ENCODE measurements at regions not wholly inside any gene's neighbourhood (a gene's known extent, or its start where the extent isn't known, plus 50 kb on each side); places are given as distances from the start of the nearest gene placed in this dataset.
"Not testable (repeated sequence)": the region's sequence is repeated elsewhere in the genome, so short reads cannot be mapped to it uniquely, and the experiment has no call there.

GRCh38 chr2:107469437-107469995 lies 357.2 kb upstream of the RGPD4 start:
- DNase-seq = no peak

GRCh38 chr2:107473150-107473549 lies 353.5 kb upstream of the RGPD4 start:
- DNase-seq = no peak

GRCh38 chr2:107475859-107476258 lies 350.8 kb upstream of the RGPD4 start:
- DNase-seq = no peak

GRCh38 chr2:107502539-107502938 lies 324.2 kb upstream of the RGPD4 start:
- DNase-seq = no peak

- DNase-seq = no peak
Measured at GRCh38 chr2:107511970-107512789, 314.5 kb upstream of the RGPD4 start.

- no peak for DNase-seq
Measured at GRCh38 chr2:107525406-107525805, 301.3 kb upstream of the RGPD4 start.

- no peak for DNase-seq
Measured at GRCh38 chr2:107529146-107529545, 297.5 kb upstream of the RGPD4 start.

- DNase-seq = no peak
Measured at GRCh38 chr2:107530046-107530445, 296.6 kb upstream of the RGPD4 start.

- no peak for DNase-seq
Measured at GRCh38 chr2:107534926-107535325, 291.8 kb upstream of the RGPD4 start.

GRCh38 chr2:107535905-107536689 lies 290.6 kb upstream of the RGPD4 start:
- DNase-seq = not testable (repeated sequence)

GRCh38 chr2:107542314-107542740 lies 284.4 kb upstream of the RGPD4 start:
- peak; percentile 6 for DNase-seq

- DNase-seq = no peak
Measured at GRCh38 chr2:107543793-107544192, 282.9 kb upstream of the RGPD4 start.

- DNase-seq = no peak
Measured at GRCh38 chr2:107545066-107545465, 281.6 kb upstream of the RGPD4 start.

- DNase-seq = no peak
Measured at GRCh38 chr2:107545851-107546250, 280.8 kb upstream of the RGPD4 start.

GRCh38 chr2:107548216-107548615 lies 278.5 kb upstream of the RGPD4 start:
- no peak for DNase-seq

GRCh38 chr2:107553046-107553445 lies 273.6 kb upstream of the RGPD4 start:
- DNase-seq = no peak

GRCh38 chr2:107553539-107553938 lies 273.2 kb upstream of the RGPD4 start:
- DNase-seq = no peak

- DNase-seq = no peak
Measured at GRCh38 chr2:107556038-107556627, 270.6 kb upstream of the RGPD4 start.

- no peak for DNase-seq
Measured at GRCh38 chr2:107558295-107558694, 268.4 kb upstream of the RGPD4 start.

GRCh38 chr2:107569496-107569895 lies 257.2 kb upstream of the RGPD4 start:
- no peak for DNase-seq

- DNase-seq = no peak
Measured at GRCh38 chr2:107570876-107571275, 255.8 kb upstream of the RGPD4 start.

- DNase-seq = not testable (repeated sequence)
Measured at GRCh38 chr2:107572890-107573289, 253.8 kb upstream of the RGPD4 start.

- DNase-seq = no peak
Measured at GRCh38 chr2:107576991-107577390, 249.7 kb upstream of the RGPD4 start.
